Erythroblast (primary cell): ENCODE measurements at regions not wholly inside any gene's neighbourhood (a gene's known extent, or its start where the extent isn't known, plus 50 kb on each side); places are given as distances from the start of the nearest gene placed in this dataset.

Source experiments
- GATA1 ChIP-seq: IDR thresholded peaks from 2 replicates; pipeline ENCODE4 v1.6.1; 2011; ENCODE audit warnings: low read depth, mild to moderate bottlenecking, control low read depth, low read length, moderate library complexity
- POLR2A ChIP-seq: IDR thresholded peaks from 2 replicates; pipeline ENCODE4 v1.6.1; 2011; ENCODE audit warnings: mild to moderate bottlenecking, low read length

DNA sequence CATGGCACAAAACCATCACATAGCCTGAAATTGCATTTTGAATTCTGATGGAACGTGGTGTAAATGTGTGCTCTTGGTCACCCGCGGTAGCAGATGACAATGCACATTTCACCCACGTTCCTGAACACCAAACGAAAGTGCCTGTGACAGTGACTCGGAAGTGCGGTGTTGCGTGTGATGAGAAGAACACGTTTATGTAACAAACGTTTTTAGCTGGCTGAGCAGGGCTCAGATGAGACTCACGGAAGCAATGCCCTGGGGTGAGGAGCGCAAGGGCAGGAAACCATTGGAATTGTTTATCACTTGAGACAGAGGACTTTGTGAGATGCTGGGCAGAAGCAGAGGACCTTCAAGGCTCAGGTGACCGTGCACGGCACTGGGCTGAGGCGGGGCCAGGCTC is 449.2 kb upstream of the CFAP20DC start:
- TF ChIP-seq POLR2A (no peak), GATA1 (no peak)
